ENCODE measurements at regions not wholly inside any gene's neighbourhood (a gene's known extent, or its start where the extent isn't known, plus 50 kb on each side); places are given as distances from the start of the nearest gene placed in this dataset.

DNA sequence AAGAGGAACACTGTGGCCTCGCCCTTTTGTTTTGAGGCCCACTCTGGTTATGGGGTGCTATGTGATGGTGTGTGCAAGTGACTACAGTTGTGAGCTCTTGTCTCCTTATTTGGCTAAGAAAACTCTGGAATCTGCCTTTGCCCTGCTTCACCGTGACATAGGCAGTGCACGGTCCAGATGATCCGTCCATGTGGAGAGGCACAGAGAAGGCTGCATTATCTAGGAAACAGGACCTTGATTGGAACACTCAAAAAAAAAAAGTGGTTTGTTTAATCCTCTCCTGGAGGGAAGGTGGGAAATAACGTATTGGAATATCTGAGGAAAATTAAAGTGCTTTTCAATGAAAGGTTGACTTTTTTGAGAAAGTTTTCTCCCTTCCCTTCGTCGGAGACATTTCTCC is 233.3 kb downstream of the CHD9NB start:
- no peak for TF ChIP-seq POLR2AphosphoS5 (IDR thresholded peaks at IDR 0.05; ENCODE audit: low read length)
- TF ChIP-seq NFXL1 (IDR thresholded peaks at IDR 0.05; ENCODE audit: borderline replicate concordance) = no peak
- TF ChIP-seq, protein P1, sequence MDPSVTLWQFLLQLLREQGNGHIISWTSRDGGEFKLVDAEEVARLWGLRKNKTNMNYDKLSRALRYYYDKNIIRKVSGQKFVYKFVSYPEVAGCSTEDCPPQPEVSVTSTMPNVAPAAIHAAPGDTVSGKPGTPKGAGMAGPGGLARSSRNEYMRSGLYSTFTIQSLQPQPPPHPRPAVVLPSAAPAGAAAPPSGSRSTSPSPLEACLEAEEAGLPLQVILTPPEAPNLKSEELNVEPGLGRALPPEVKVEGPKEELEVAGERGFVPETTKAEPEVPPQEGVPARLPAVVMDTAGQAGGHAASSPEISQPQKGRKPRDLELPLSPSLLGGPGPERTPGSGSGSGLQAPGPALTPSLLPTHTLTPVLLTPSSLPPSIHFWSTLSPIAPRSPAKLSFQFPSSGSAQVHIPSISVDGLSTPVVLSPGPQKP (IDR thresholded peaks at IDR 0.05; ENCODE audit: low read depth, low read length) = no peak
- TF ChIP-seq, protein P2, sequence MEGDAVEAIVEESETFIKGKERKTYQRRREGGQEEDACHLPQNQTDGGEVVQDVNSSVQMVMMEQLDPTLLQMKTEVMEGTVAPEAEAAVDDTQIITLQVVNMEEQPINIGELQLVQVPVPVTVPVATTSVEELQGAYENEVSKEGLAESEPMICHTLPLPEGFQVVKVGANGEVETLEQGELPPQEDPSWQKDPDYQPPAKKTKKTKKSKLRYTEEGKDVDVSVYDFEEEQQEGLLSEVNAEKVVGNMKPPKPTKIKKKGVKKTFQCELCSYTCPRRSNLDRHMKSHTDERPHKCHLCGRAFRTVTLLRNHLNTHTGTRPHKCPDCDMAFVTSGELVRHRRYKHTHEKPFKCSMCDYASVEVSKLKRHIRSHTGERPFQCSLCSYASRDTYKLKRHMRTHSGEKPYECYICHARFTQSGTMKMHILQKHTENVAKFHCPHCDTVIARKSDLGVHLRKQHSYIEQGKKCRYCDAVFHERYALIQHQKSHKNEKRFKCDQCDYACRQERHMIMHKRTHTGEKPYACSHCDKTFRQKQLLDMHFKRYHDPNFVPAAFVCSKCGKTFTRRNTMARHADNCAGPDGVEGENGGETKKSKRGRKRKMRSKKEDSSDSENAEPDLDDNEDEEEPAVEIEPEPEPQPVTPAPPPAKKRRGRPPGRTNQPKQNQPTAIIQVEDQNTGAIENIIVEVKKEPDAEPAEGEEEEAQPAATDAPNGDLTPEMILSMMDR (IDR thresholded peaks at IDR 0.05 in 2 of 3, conservative IDR thresholded peaks at IDR 0.05 in 1 of 3; ENCODE audit: control insufficient read depth in 2 of 3, extremely low read depth in 1 of 3, insufficient read depth in 1 of 3, low read depth in 3 of 3, low read length in 3 of 3) = no peak
- no peak for TF ChIP-seq YY1 (IDR thresholded peaks at IDR 0.05; ENCODE audit: low read depth, low read length)
- TF ChIP-seq, protein P3, sequence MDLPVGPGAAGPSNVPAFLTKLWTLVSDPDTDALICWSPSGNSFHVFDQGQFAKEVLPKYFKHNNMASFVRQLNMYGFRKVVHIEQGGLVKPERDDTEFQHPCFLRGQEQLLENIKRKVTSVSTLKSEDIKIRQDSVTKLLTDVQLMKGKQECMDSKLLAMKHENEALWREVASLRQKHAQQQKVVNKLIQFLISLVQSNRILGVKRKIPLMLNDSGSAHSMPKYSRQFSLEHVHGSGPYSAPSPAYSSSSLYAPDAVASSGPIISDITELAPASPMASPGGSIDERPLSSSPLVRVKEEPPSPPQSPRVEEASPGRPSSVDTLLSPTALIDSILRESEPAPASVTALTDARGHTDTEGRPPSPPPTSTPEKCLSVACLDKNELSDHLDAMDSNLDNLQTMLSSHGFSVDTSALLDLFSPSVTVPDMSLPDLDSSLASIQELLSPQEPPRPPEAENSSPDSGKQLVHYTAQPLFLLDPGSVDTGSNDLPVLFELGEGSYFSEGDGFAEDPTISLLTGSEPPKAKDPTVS (IDR thresholded peaks at IDR 0.05; ENCODE audit: low read depth, low read length) = no peak
- TF ChIP-seq EGR1 (IDR thresholded peaks at IDR 0.05; ENCODE audit: borderline replicate concordance in 1 of 2, low read depth in 2 of 2, low read length in 2 of 2) = no peak
- no peak for TF ChIP-seq SMAD5 (IDR thresholded peaks at IDR 0.05; ENCODE audit: low read depth)
- TF ChIP-seq TBL1XR1 (IDR thresholded peaks at IDR 0.05; ENCODE audit: low read depth, low read length) = no peak
- no peak for TF ChIP-seq POLR2A (IDR thresholded peaks at IDR 0.05; ENCODE audit: low read depth, low read length)
- TF ChIP-seq CREM (IDR thresholded peaks at IDR 0.05; ENCODE audit: low read depth) = no peak
- TF ChIP-seq, protein P4, sequence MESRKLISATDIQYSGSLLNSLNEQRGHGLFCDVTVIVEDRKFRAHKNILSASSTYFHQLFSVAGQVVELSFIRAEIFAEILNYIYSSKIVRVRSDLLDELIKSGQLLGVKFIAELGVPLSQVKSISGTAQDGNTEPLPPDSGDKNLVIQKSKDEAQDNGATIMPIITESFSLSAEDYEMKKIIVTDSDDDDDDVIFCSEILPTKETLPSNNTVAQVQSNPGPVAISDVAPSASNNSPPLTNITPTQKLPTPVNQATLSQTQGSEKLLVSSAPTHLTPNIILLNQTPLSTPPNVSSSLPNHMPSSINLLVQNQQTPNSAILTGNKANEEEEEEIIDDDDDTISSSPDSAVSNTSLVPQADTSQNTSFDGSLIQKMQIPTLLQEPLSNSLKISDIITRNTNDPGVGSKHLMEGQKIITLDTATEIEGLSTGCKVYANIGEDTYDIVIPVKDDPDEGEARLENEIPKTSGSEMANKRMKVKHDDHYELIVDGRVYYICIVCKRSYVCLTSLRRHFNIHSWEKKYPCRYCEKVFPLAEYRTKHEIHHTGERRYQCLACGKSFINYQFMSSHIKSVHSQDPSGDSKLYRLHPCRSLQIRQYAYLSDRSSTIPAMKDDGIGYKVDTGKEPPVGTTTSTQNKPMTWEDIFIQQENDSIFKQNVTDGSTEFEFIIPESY (IDR thresholded peaks at IDR 0.05) = no peak

Data from GM12878 (cell line).